ENCODE measurements at regions not wholly inside any gene's neighbourhood (a gene's known extent, or its start where the extent isn't known, plus 50 kb on each side); places are given as distances from the start of the nearest gene placed in this dataset.

GRCh38 chr9:108544866-108545265, 310.9 kb downstream of the ACTL7B start:
- no peak for DNase-seq (ENCODE audit: low spot score)
- POLR2A ChIA-PET (ENCODE audit: low non-redundant PET) = no interaction called here
- no peak overlapping the region for H3K27ac ChIP-seq
- no peak for TF ChIP-seq CTCF (conservative IDR thresholded peaks at IDR 0.05; ENCODE audit: low read depth)
- CTCF ChIA-PET = interaction anchor here (0.7 kb wide), 1 partner anchor 127 kb away, joined by 4 read pairs; no protein-coding TSS in a partner anchor

- no peak for TF ChIP-seq CTCF (conservative IDR thresholded peaks at IDR 0.05; ENCODE audit: low read depth)
- DNase-seq (ENCODE audit: low spot score) = peak; percentile 99
- H3K27ac ChIP-seq = peak overlapping the region; percentile 79
- ChIA-PET POLR2A (ENCODE audit: low non-redundant PET) (no interaction called here), CTCF (interaction anchor here (0.6 to 1.9 kb wide), 8 partner anchors 9 to 1098 kb away, joined by 3 to 8 read pairs (median 4); no protein-coding TSS in a partner anchor)
Measured at GRCh38 chr9:108543251-108543778, 312.5 kb downstream of the ACTL7B start.

DNA sequence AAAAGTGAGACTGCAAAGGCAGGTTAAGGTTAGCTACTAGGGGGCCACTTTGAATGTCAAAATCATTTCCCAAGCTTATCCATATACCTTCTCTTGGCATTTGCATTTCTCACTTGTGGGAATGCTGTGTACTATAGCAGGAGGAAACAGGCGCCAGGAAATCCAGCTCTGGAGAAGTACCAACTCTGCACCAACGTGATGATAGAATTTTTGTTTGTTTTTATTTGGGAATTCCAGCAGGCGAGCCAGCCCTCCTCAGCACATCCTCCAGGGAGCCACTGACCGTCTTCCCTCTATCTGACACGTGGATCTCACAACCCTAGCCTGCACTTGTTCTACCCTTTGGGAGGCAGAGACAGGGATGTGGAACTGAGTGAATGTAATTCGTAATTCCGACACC, 318.0 kb downstream of the ACTL7B start:
- no peak for TF ChIP-seq CTCF (conservative IDR thresholded peaks at IDR 0.05; ENCODE audit: low read depth)
- ChIA-PET CTCF (no interaction called here), POLR2A (ENCODE audit: low non-redundant PET) (no interaction called here)
- no peak overlapping the region for H3K27ac ChIP-seq
- DNase-seq (ENCODE audit: low spot score) = no peak

- no peak for TF ChIP-seq CTCF (conservative IDR thresholded peaks at IDR 0.05; ENCODE audit: low read depth)
- H3K27ac ChIP-seq = no peak overlapping the region
- POLR2A ChIA-PET (ENCODE audit: low non-redundant PET) = no interaction called here
- DNase-seq (ENCODE audit: low spot score) = no peak
- CTCF ChIA-PET = interaction anchor here (0.6 to 0.8 kb wide), 3 partner anchors 222 to 1115 kb away, joined by 3 read pairs; no protein-coding TSS in a partner anchor
Measured at GRCh38 chr9:108536836-108537601, 318.8 kb downstream of the ACTL7B start.

DNA sequence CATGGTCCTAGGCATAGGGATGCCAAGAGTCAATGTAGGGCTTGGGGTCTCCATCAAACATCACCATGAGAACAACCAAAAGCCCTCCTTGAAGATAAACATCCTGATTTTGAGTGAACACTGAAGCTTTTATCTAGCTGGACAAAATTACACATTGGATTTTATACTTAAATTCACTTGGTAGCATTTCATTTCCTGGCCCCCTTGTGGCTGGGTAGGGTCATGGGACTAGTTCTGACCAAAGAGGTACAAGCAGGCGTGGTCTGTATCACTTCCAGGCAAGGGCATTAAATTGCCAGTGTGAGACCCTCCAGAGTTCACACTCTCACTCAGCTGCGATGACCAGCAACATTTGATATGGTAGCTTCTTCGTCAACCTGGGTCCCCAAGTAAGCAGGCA, 320.3 kb downstream of the ACTL7B start:
- DNase-seq (ENCODE audit: low spot score) = no peak
- ChIA-PET CTCF (interaction anchor here (0.5 to 0.9 kb wide), 3 partner anchors 120 to 482 kb away, joined by 3 read pairs; no protein-coding TSS in a partner anchor), POLR2A (ENCODE audit: low non-redundant PET) (no interaction called here)

GRCh38 chr9:108534741-108535140, 321.0 kb downstream of the ACTL7B start:
- TF ChIP-seq CTCF (conservative IDR thresholded peaks at IDR 0.05; ENCODE audit: low read depth) = no peak
- ChIA-PET CTCF (interaction anchor here (0.6 to 0.9 kb wide), 2 partner anchors 119 to 974 kb away, joined by 3 to 4 read pairs; no protein-coding TSS in a partner anchor), POLR2A (ENCODE audit: low non-redundant PET) (no interaction called here)
- peak; percentile 81 for DNase-seq (ENCODE audit: low spot score)
- no peak overlapping the region for H3K27ac ChIP-seq

More for the DNA sequence above, 320.3 kb downstream of the ACTL7B start:
- H3K27ac ChIP-seq = no peak overlapping the region
- no peak; the same call in 1 of the 2 replicates for TF ChIP-seq CTCF (conservative IDR thresholded peaks at IDR 0.05; ENCODE audit: low read depth)
